Smooth muscle cell (in vitro differentiated cells): ENCODE measurements at regions not wholly inside any gene's neighbourhood (a gene's known extent, or its start where the extent isn't known, plus 50 kb on each side); places are given as distances from the start of the nearest gene placed in this dataset.

Experiments used
- DNase-seq: peaks from one replicate; lab custom pipeline; 2025; ENCODE audit not compliant: unreplicated experiment; lab: John Stamatoyannopoulos, UW
- H2AFZ ChIP-seq: fragments of 200-600 bp; sonication (generic); 2 replicates; pipeline ENCODE4 v1.6.0; 2016; ENCODE audit warnings: antibody characterized with exemption, low read depth, mild to moderate bottlenecking
- H3F3A ChIP-seq: fragments of 200-600 bp; sonication (generic); 2 replicates; pipeline ENCODE4 v1.6.0; 2017; ENCODE audit warnings: antibody characterized with exemption, low read depth
- H3K27ac ChIP-seq: fragments of 200-600 bp; sonication (generic); 2 replicates; pipeline ENCODE4 v1.5.1; 2016; ENCODE audit warnings: low read depth, mild to moderate bottlenecking
- H3K27me3 ChIP-seq: fragments of 200-600 bp; sonication (generic); 2 replicates; pipeline ENCODE4 v1.6.1; 2016; ENCODE audit warnings: low read depth, mild to moderate bottlenecking
- H3K36me3 ChIP-seq: fragments of 200-600 bp; sonication (generic); 2 replicates; pipeline ENCODE4 v1.5.1; 2016; ENCODE audit warnings: low read depth
- H3K4me1 ChIP-seq: fragments of 200-600 bp; sonication (generic); 2 replicates; pipeline ENCODE4 v1.5.1; 2016; ENCODE audit warnings: low read depth
- H3K4me2 ChIP-seq: fragments of 200-600 bp; sonication (generic); 2 replicates; pipeline ENCODE4 v1.6.0; 2016; ENCODE audit warnings: mild to moderate bottlenecking
- H3K4me3 ChIP-seq: fragments of 200-600 bp; sonication (generic); 2 replicates; pipeline ENCODE4 v1.5.1; 2016; ENCODE audit warnings: mild to moderate bottlenecking
- H3K79me2 ChIP-seq: fragments of 200-600 bp; sonication (generic); 2 replicates; pipeline ENCODE4 v1.6.0; 2016; ENCODE audit warnings: low read depth, mild to moderate bottlenecking
- H3K9ac ChIP-seq: fragments of 200-600 bp; sonication (generic); 2 replicates; pipeline ENCODE4 v1.6.0; 2016; ENCODE audit warnings: low read depth
- H3K9me3 ChIP-seq: fragments of 200-600 bp; sonication (generic); replicated peaks from 2 replicates; pipeline ENCODE4 v1.5.1; 2016; ENCODE audit warnings: low read depth
- H4K20me1 ChIP-seq: fragments of 200-600 bp; sonication (generic); 2 replicates; pipeline ENCODE4 v1.6.0; 2016; ENCODE audit warnings: low read depth
- WGBS: methylation state at CpG from one replicate; pipeline ENCODE4 v1.1.7; 2016; ENCODE audit warnings: low lambda C conversion rate; 5-methylcytosine and 5-hydroxymethylcytosine counted together
- TF ChIP-seq, protein P1 (sequence below): fragments of 200-600 bp; sonication (generic); IDR thresholded peaks from 2 replicates; pipeline ENCODE4 v1.5.1; 2017; ENCODE audit warnings: borderline replicate concordance, mild to moderate bottlenecking, antibody characterized with exemption; ENCODE audit not compliant: insufficient read depth, poor library complexity, severe bottlenecking

DNA sequence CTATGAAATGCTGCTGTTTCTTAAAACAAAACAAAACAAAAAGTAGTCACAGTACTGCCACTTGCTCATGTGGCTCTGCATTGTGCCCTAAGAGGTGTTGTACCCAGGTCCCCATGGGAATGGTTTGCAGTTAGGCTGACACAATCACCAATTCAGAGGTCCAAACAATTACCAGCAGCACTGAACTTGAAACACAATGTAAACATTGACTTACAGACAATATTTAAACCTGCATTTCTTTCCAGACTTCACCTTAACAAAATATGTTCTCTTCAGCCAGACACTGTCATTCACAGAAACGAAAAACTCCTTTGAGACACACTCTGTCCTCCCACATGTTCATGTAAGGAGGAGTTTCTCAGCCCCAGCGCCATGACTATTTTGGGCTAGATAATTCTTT is 206.8 kb upstream of the ARG1 start:
- no peaks in the 10 kb centered on the region for H3K9me3 ChIP-seq
- TF ChIP-seq, protein P1, sequence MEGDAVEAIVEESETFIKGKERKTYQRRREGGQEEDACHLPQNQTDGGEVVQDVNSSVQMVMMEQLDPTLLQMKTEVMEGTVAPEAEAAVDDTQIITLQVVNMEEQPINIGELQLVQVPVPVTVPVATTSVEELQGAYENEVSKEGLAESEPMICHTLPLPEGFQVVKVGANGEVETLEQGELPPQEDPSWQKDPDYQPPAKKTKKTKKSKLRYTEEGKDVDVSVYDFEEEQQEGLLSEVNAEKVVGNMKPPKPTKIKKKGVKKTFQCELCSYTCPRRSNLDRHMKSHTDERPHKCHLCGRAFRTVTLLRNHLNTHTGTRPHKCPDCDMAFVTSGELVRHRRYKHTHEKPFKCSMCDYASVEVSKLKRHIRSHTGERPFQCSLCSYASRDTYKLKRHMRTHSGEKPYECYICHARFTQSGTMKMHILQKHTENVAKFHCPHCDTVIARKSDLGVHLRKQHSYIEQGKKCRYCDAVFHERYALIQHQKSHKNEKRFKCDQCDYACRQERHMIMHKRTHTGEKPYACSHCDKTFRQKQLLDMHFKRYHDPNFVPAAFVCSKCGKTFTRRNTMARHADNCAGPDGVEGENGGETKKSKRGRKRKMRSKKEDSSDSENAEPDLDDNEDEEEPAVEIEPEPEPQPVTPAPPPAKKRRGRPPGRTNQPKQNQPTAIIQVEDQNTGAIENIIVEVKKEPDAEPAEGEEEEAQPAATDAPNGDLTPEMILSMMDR: no peak
- no peaks in the 10 kb centered on the region for H3F3A ChIP-seq
- no peak overlapping the region for H3K9ac ChIP-seq
- H3K27ac ChIP-seq: no peak overlapping the region
- no peaks in the 10 kb centered on the region for H4K20me1 ChIP-seq
- no peak overlapping the region for H2AFZ ChIP-seq
- no peak overlapping the region for H3K4me2 ChIP-seq
- no peaks in the 10 kb centered on the region for H3K4me1 ChIP-seq
- no peak for DNase-seq
- no peaks in the 10 kb centered on the region for H3K79me2 ChIP-seq
- no peak overlapping the region for H3K4me3 ChIP-seq
- no peaks in the 10 kb centered on the region for H3K27me3 ChIP-seq
- 85% methylated on average over 2 of the region's 2 CpGs for WGBS
- H3K36me3 ChIP-seq: no peaks in the 10 kb centered on the region

DNA sequence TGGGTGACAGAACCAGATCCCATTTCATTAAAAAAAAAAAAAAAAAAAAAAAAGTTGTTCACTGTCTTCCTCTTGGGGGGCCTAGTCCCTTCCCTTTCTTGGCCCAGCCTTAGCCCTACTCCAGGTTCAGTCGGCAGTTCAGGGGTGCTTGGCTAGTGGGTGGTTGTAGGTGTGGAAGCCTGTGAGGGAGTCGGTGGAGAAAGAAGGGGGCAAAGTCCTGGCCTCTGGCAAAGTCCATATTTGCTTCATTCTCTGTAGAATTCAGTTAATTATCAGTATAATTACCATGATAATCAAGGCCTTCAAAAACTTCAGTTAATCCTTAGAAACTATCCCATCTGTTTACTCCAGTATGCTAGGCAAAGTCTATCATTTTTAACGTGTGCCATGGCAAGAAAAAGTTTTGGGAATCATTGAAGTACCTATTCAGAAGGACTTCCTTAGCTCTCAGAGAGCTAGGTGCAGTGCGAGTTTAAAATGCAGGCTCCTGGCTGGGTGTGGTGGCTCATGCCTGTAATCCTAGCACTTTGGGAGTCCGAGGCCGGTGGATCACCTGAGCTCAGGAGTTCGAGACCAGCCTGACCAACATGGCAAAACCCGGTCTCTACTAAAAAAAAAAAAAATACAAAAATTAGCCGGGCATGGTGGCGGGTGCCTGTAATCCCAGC is 205.7 kb upstream of the ARG1 start:
- no peaks in the 10 kb centered on the region for H3K27me3 ChIP-seq
- H3K27ac ChIP-seq: no peak overlapping the region
- no peaks in the 10 kb centered on the region for H3K9me3 ChIP-seq
- H3K4me3 ChIP-seq: no peak overlapping the region
- H3K9ac ChIP-seq: no peak overlapping the region
- no peak overlapping the region for H2AFZ ChIP-seq
- H3K4me2 ChIP-seq: no peak overlapping the region
- no peaks in the 10 kb centered on the region for H3K79me2 ChIP-seq
- H4K20me1 ChIP-seq: no peaks in the 10 kb centered on the region
- H3K4me1 ChIP-seq: no peaks in the 10 kb centered on the region
- DNase-seq: no peak
- H3K36me3 ChIP-seq: no peaks in the 10 kb centered on the region
- 94% methylated on average over 10 of the region's 10 CpGs for WGBS
- H3F3A ChIP-seq: no peaks in the 10 kb centered on the region
- TF ChIP-seq, protein P1: no peak

DNA sequence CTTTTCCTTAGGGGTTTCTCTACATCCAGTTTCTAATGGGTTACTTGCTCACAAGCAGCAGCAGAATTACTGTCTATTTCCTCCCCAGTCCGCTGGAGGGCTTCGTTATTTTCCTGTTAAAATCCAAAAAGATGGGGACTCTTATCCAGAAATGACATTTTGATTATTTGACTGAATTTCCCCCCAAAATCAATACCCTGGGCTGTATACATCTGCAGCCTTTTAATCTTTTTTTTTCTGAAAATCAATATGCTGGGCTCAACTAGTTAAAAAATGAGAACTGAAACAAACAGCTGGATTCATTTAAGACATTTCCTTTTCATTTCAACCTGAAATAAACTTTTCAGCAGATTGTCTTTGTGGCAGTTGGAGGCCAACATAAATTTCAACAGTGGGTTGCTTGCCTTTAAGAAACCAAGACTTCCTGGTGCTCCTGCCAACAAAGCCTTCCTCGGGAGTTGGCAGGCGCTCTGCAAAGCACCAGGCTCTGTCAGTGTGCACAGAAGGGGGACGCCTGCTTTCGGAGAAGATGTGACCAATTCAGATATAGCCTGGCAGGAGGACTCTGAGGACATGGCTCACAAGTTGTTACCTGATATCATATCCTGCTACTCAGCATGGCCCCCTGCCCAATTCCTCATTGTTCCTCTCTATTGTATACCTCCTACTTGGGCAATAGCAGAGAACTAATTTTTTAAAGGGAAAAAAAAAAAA is 204.7 kb upstream of the ARG1 start:
- WGBS: 87% methylated on average over 6 of the region's 6 CpGs
- no peak for DNase-seq
- H3K27ac ChIP-seq: no peak overlapping the region

More for the DNA sequence above, 204.7 kb upstream of the ARG1 start:
- H3K9me3 ChIP-seq: no peaks in the 10 kb centered on the region
- no peak overlapping the region for H3K4me2 ChIP-seq
- H3F3A ChIP-seq: no peaks in the 10 kb centered on the region
- H3K9ac ChIP-seq: no peak overlapping the region
- no peaks in the 10 kb centered on the region for H3K79me2 ChIP-seq
- no peak overlapping the region for H2AFZ ChIP-seq
- no peaks in the 10 kb centered on the region for H3K4me1 ChIP-seq
- no peaks in the 10 kb centered on the region for H3K36me3 ChIP-seq
- TF ChIP-seq, protein P1: no peak
- H4K20me1 ChIP-seq: no peaks in the 10 kb centered on the region
- H3K27me3 ChIP-seq: no peaks in the 10 kb centered on the region
- H3K4me3 ChIP-seq: no peak overlapping the region
